Forelimb muscle (tissue), 1 donor: ENCODE measurements at regions not wholly inside any gene's neighbourhood (a gene's known extent, or its start where the extent isn't known, plus 50 kb on each side); places are given as distances from the start of the nearest gene placed in this dataset.

Source experiments
- DNase-seq: peaks from one replicate; pipeline ENCODE4 v3.0.0-alpha.2; 2013; ENCODE audit warnings: low read depth

- no peak for DNase-seq
Measured at GRCh38 chr16:51916231-51916630, 630.7 kb downstream of the TOX3 start.

GRCh38 chr16:51907680-51908079 lies 639.3 kb downstream of the TOX3 start:
- no peak for DNase-seq

DNA sequence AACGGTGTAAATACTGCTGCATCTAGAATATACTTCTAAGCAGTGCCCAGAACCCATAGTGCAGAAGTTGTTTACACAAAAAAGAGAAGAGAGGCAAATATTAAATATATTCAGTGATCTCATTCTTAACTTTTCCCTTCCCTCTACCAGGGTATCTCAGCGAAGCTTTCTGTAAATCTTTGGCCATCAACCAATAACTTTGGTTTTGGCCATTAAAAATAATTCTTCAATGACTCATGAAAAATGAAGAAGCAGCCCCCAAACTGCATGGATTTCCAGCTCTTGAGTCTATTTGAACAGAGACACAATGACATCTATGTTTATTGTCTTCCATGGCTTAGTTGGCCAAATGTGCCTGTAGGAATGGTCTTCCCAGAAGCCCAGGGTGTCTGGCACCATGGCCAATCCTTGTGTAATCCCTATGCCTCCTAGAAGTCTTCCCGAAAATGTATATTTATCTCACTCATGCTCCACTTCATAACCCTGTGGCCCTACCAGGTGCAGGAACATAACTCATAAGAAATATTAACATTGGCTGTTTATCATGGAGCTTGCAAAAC lies 646.6 kb downstream of the TOX3 start:
- DNase-seq, result no peak

GRCh38 chr16:51898872-51899271 lies 648.1 kb downstream of the TOX3 start:
- DNase-seq, result no peak

DNA sequence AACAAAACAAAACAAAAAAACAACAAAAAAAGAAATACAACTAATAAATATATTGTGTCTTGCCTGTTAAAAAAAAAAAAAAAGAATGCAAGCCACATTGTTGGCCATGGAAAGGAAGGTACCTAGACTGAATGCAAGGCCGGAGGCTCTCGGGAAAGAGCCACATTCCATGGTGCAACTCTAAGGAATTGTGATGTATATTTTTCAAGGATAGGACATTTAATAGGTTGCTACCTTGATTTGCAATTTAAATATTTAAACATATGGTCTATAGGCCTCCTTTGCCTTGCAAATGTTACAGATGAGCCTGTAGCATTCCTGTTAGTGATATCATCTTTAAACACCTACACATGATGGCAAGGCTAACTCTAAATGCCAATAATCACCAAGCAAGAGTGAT lies 650.9 kb downstream of the TOX3 start:
- DNase-seq, result no peak

- no peak for DNase-seq
Measured at GRCh38 chr16:51892293-51893007, 654.5 kb downstream of the TOX3 start.

DNA sequence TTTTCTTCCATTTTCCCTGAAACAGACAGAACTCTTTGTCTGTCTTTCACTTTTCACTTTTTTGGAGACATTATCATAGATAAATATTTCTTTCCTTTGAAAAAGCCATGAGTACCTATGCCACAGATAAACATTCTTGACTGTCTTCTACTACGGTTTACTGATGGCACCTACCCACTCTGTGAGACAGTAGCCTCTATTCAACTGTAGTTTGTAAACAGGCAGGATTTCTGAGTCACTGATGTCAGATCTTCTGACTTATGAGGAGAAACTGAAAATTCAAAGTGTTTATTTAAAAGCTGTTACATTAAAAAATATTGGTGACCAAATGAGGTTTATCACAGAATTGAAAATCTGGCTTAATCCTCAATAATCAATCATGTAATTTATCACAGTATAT lies 658.4 kb downstream of the TOX3 start:
- no peak for DNase-seq

DNA sequence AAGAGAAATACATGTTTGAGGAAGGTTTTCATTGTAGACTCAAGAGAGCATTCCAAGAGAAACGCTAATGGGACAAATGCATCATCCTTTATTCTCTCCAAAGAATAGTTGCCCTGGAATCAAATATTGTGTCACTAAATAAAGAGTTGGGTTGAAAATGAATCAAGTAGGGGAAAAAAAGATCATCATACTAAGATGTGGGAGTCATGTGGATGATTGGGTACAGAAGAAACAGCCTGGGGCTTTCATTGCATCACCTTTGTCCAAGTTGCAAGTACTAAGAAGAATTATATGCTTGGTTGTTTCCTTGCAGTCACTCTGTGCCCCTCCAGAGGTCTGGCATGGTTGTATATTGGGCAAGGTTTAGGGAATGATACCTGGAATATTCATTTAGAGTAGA lies 658.9 kb downstream of the TOX3 start:
- DNase-seq, result no peak

DNA sequence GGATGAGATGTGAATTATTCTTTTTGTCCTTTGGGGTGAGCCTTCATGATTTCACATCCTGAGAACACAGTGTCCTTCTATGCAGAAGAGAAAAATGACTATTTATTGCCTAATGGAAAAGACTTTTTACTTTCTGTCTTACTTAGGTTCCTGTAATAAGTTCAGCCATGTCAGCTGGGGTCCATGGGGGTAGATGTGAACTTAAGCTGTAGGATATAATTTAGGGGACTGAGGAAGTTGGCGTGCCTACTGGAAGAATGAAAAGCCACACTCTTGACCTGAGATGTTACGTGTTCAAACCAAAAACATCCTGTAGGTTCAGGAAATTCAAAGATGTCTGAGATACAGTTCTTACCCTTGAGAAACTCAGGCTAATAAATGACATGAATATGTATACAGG lies 660.5 kb downstream of the TOX3 start:
- DNase-seq, result no peak

GRCh38 chr16:51884773-51885172 lies 662.2 kb downstream of the TOX3 start:
- no peak for DNase-seq

DNA sequence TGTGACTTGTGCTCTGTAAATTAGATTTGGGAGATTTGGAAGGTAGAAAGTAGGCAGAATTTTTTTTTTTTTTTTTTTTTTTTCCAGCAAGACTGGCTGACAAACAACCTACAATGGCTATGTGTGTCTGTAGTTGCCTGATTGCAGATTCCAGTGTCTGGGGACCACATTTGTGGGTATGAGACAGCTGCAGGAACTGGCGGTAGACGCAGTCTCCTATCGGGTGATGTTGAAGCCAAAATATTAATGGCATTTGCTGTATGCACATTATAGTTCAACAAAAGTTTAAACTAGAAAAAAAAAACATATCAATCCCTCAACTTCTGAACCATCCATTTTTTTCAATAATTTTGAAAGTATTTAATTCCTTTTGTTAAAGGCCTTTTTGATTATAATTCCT lies 665.2 kb downstream of the TOX3 start:
- DNase-seq, result no peak

DNA sequence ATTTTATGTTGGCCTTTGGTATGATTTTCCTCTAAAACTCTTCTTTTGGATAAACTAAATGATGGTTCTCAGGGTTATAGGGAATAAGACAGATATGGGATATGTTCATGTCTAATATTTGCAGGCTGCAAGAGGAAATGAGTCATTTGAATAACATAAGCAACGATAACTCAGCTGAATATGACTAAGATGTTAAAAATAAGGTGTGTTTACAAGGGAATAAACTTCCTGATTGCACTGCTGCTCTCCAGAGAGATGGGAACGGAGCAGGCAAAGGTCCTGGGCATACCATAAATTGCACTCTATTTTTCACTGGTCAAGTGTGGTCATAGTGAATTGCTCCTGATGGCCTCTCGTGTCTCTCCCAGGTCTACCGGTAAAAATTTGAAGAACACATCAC lies 666.2 kb downstream of the TOX3 start:
- no peak for DNase-seq

DNA sequence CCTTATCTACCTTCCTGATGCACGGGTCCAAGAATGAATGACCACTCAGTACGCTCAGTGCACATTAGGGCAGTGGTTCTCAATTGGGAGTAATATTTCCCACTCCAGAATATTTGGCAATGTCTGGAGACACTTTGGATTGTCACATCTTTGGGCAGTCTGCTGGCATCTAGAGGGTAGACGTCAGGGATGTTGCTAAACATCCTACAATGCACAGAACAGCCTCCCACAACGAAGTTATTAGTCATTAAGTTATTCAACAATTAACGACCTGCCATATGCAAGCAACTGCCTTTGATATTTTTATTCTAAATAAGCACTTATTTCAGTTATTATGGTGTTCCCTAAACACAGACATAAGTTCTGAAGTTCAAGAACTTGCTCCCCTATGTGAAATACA lies 669.3 kb downstream of the TOX3 start:
- DNase-seq, result no peak

GRCh38 chr16:51876934-51877333 lies 670.0 kb downstream of the TOX3 start:
- DNase-seq, result no peak

DNA sequence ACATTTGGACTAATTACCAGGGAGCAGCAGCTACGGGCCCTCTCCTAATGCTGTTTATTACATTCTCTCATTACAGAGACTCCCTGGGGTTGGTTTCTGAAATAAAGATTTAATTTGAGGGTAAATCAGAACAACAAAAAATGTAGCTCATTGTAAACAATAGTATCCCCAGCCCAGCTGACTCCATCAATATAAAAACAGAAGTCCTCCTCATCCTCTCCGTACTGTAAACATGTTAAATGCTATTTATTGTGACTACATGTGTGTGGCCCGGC lies 670.4 kb downstream of the TOX3 start:
- no peak for DNase-seq

GRCh38 chr16:51875834-51876600 lies 670.9 kb downstream of the TOX3 start:
- no peak for DNase-seq

GRCh38 chr16:51872524-51872923 lies 674.4 kb downstream of the TOX3 start:
- no peak for DNase-seq

GRCh38 chr16:51870296-51870854 lies 676.6 kb downstream of the TOX3 start:
- DNase-seq, result no peak

GRCh38 chr16:51869176-51869575 lies 677.8 kb downstream of the TOX3 start:
- no peak for DNase-seq

- no peak for DNase-seq
Measured at GRCh38 chr16:51868631-51869030, 678.3 kb downstream of the TOX3 start.

GRCh38 chr16:51867386-51868065 lies 679.4 kb downstream of the TOX3 start:
- DNase-seq, result no peak

DNA sequence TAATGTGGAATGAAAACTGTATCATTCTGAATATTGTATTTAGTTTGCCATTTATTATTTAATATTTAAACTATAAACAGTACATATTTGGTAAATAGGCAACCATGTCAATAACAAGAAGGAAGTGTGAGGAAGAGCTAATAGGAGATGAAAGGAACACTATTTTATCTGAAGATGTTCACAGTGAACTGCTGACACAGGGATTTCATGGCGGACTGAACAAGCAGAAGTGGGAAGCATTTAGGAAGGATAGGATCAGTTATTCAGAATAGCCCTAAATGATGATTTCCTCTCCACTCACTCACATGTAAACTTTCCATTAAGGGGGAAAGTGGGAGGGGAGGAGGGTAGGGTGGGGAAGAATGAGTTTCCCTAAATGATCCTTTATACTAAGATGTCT lies 682.4 kb downstream of the TOX3 start:
- no peak for DNase-seq
